ENCODE measurements at regions not wholly inside any gene's neighbourhood (a gene's known extent, or its start where the extent isn't known, plus 50 kb on each side); places are given as distances from the start of the nearest gene placed in this dataset.

DNA sequence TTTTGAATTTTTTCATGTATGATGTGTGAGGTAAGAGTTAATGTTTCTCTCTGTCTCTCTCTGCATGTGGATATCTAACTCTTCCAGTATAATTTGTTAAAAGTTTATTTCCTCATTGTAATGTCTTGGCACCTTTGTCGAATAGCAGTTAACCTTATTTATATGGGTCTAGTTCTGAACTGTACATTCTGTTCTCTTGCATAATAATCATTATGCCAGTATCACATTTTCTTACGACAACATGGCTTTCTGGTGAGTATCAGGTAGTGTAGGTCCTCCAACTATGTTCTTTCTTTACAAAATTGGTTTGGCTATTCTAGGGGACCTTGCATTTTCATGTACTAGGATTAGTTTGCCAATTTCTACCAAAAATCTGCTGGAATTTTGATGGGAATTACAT is 337.0 kb upstream of the FZD8 start:
- TF ChIP-seq POLR2A (IDR thresholded peaks at IDR 0.05; ENCODE audit: low read depth, low read length) (no peak), POLR2AphosphoS5 (IDR thresholded peaks at IDR 0.05; ENCODE audit: low read depth, low read length) (no peak)

Measured in GM12892 (cell line).